GM18507 (cell line): ENCODE measurements at regions not wholly inside any gene's neighbourhood (a gene's known extent, or its start where the extent isn't known, plus 50 kb on each side); places are given as distances from the start of the nearest gene placed in this dataset.

Experiments
- DNase-seq: peaks from one replicate; pipeline ENCODE4 v3.0.0; 2011; ENCODE audit warnings: low read depth; ENCODE audit not compliant: insufficient read length; ENCODE audit errors: extremely low spot score
- FAIRE-seq: peaks from 2 replicates; lab custom pipeline; 2011; peaks lifted over from hg19 to GRCh38; lab: Jason Lieb, UNC

DNA sequence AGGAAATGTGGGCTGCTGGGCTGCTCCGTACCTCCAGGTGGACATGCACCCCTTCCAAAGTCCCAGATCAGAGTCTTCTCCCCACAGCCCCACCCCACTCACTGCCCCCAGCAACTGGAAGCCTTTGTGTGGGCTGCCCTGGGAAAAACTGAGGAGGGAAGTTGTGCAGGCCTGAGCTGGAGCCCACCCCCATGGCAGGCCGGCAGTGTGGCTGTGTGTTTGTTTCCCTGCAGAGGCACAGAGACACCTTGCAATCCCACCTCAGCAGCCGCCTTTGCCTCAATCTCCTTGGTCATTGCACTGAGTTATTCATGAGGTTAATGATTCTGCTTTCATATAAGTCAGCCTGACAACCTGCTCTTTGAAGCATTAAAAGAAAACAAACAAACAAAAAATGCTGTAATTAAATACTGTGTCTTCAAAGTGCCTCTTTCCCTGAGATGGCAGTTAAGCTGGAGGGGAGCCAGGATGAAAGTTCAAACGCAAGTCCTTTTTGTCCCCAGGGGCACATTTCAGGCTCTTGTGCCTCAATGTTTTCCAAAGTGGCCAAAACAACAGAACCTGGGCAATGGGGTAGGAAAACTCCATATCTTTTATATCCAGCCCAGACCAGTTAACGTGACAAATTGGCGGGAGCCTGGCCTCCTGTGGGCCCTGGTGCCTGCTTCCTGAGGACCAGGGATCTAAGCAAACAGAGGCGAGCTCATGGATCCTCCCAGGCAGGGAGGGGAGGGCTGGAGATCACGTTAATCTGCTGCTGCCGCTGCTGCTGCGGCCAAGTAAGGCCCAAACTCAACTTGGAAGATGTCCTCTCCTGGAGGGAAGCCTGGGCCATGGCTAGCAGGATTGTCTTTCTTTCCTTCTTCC lies 51.9 kb upstream of the TSPAN11 start:
- DNase-seq (no peak), FAIRE-seq (no peak)

GRCh38 chr12:30870491-30871265 lies 55.9 kb upstream of the TSPAN11 start:
- DNase-seq (no peak), FAIRE-seq (no peak)

DNA sequence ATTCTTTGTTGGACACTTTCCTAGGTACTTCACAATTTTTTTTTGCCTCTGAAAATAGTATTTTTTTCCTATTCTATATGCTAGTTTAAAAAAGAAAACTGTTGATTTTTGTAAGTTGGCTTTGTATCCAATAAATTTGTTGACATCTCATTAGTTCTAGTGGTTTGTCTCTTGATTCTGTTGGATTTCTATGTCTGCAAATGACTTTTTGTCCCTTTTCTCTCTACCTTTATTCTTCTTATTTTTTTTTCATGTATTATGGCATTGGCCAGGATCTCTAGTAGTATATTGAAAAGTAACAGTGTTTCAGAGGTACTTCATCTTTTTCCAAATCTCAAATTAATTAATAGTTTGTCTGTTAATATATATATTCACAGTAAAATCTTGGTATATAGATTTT lies 59.1 kb upstream of the TSPAN11 start:
- no peak for DNase-seq
- no peak for FAIRE-seq

GRCh38 chr12:30866256-30866655 lies 60.3 kb upstream of the TSPAN11 start:
- FAIRE-seq (no peak), DNase-seq (no peak)

DNA sequence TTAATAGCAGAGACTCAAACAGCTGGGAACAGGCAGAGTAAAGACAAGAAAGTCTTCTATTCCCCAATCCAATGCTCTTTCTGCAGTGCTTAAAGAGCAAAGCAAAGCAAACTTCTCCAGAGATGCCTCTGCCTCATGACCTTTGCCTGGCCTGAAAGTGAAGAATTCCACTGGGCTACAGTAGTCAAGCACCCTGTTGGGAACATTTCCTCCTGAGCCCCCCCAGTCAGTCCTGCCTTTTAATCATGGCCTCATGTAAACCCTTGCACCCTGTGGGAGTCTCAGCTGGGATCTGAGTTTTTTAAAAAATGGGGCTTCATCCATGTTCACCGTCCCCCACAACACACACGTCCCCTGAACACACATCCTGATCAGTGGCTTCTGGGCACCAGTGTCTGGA lies 62.7 kb upstream of the TSPAN11 start:
- DNase-seq (no peak), FAIRE-seq (no peak)

DNA sequence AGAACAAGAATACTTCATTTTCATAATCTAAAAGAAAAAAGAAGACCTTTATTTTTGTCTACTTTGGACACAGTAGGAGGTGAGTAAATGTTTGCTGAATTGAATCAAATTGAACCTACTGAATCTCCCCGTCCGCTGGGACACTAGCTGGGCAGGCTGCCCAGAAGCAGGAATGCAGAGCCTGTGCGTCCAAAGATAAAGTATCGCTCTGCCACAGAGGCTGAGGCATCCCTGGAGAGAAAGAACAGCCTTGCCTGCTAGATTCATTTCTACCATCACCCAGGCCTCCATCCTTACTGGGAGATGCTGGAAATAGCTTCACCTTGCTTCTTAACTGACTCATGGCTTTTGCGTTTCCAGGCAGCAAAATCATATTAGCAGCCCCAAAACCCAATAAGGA lies 64.1 kb upstream of the TSPAN11 start:
- FAIRE-seq = no peak
- no peak for DNase-seq

DNA sequence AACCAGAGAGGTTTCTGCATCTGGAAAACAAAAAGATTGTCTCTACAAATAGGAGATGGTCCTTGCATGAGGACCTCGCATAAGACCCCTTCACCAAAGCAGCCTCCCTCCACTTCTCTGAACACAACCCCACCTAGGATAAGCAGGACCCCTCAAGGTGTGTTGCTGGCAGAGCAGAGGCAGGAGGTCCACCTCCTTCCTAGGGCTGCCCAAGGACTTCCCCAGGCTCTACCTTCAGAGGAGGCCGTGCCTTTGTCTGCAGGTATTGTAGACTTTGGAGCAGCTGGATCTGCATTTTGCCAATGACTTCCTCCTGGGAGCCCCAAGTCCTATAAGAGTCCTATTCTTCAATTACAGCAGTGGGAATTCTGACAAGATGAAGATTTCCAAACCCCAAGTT lies 67.3 kb upstream of the TSPAN11 start:
- no peak for FAIRE-seq
- DNase-seq = no peak

GRCh38 chr12:30858471-30858870 lies 68.1 kb upstream of the TSPAN11 start:
- DNase-seq (no peak), FAIRE-seq (no peak)

GRCh38 chr12:30853561-30854133 lies 72.9 kb upstream of the TSPAN11 start:
- FAIRE-seq (no peak), DNase-seq (no peak)

DNA sequence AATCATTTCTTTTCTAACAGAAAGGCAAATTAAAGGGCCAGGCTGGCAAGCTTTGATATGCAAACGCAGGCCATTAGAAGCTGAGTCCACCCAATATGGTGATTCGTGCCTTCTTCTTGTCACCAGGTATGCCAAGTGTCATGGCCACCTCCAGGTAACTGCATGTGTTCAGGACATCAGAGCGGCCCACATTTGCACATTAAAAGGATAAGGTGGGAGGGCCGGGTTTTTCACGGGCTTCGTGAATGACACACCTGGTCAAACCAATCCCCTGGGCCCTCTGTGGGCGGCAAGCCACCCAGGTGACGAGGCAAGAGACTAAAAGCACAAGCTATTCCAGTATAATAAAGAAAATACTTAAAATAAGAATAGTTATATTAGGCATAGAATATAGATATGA lies 75.9 kb upstream of the TSPAN11 start:
- FAIRE-seq (no peak), DNase-seq (no peak)

DNA sequence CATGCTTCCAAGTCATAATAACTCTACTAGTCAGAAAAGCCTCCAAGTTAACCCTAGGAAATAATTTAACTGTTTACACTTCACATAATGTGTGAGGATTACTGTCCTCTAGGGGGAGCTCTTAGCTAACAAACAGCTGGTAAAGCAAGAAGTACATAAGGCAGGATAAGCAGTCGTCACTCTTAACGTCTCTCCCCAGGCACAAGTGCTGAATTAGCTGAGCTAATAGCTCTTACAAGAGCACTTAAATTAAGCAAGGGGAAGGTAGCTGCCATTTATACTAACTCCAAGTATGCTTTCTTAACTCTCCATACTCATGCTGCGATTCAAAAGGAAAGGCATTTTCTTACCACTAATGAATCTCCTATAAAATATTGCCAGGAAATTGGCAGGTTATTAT lies 79.3 kb upstream of the TSPAN11 start:
- no peak for DNase-seq
- FAIRE-seq = peak; percentile 82

- DNase-seq = no peak
- FAIRE-seq = no peak
These were observed 79.8 kb upstream of the TSPAN11 start for GRCh38 chr12:30846776-30847175.

GRCh38 chr12:30845676-30846075 lies 80.9 kb upstream of the TSPAN11 start:
- no peak for DNase-seq
- FAIRE-seq = no peak

GRCh38 chr12:30843211-30843610 lies 83.3 kb upstream of the TSPAN11 start:
- FAIRE-seq = no peak
- DNase-seq = no peak

GRCh38 chr12:30840715-30841114 lies 85.8 kb upstream of the TSPAN11 start:
- no peak for DNase-seq
- no peak for FAIRE-seq

- FAIRE-seq (no peak), DNase-seq (no peak)
These were observed 85.0 kb upstream of the CAPRIN2 start for GRCh38 chr12:30839643-30840220.

GRCh38 chr12:30837595-30837994 lies 82.8 kb upstream of the CAPRIN2 start:
- FAIRE-seq = no peak

GRCh38 chr12:30836656-30837445 lies 82.1 kb upstream of the CAPRIN2 start:
- FAIRE-seq (no peak), DNase-seq (no peak)

More at GRCh38 chr12:30837595-30837994, 82.8 kb upstream of the CAPRIN2 start:
- DNase-seq = no peak

GRCh38 chr12:30835216-30835615 lies 80.5 kb upstream of the CAPRIN2 start:
- DNase-seq (no peak), FAIRE-seq (no peak)
